Osteocyte (in vitro differentiated cells): ENCODE measurements at regions not wholly inside any gene's neighbourhood (a gene's known extent, or its start where the extent isn't known, plus 50 kb on each side); places are given as distances from the start of the nearest gene placed in this dataset.
A peak's percentile ranks its signal among the peaks of the same experiment; 100 is the strongest.

ENCODE experiments used
- DNase-seq: peaks from one replicate; pipeline ENCODE4 v3.0.0; 2021; ENCODE audit warnings: mixed read lengths; ENCODE audit not compliant: unreplicated experiment; ENCODE audit errors: extremely low spot score
- H3K27ac Mint-ChIP-seq: one replicate; pipeline ENCODE4 v1.8.0; 2021; ENCODE audit warnings: mild to moderate bottlenecking, mixed read lengths; ENCODE audit not compliant: unreplicated experiment
- H3K27me3 Mint-ChIP-seq: one replicate; pipeline ENCODE4 v1.8.0; 2021; ENCODE audit warnings: mixed read lengths; ENCODE audit not compliant: unreplicated experiment
- H3K36me3 Mint-ChIP-seq: one replicate; pipeline ENCODE4 v1.8.0; 2021; ENCODE audit warnings: mixed read lengths; ENCODE audit not compliant: unreplicated experiment
- H3K4me1 Mint-ChIP-seq: one replicate; pipeline ENCODE4 v1.8.0; 2021; ENCODE audit warnings: mixed read lengths; ENCODE audit not compliant: unreplicated experiment
- H3K4me3 Mint-ChIP-seq: one replicate; pipeline ENCODE4 v1.8.0; 2021; ENCODE audit warnings: mild to moderate bottlenecking, moderate library complexity, mixed read lengths; ENCODE audit not compliant: unreplicated experiment
- H3K9me3 Mint-ChIP-seq: one replicate; pipeline ENCODE4 v1.8.0; 2021; ENCODE audit warnings: mixed read lengths; ENCODE audit not compliant: unreplicated experiment
- CTCF ChIP-seq: fragments of 200-600 bp; sonication (generic); IDR thresholded peaks from 2 replicates; pipeline ENCODE4 v1.5.0; 2021; ENCODE audit warnings: antibody characterized with exemption, mild to moderate bottlenecking, moderate library complexity

GRCh38 chr7:42618651-42619360 lies 293.1 kb downstream of the C7orf25 start:
- Mint-ChIP-seq H3K36me3 (no peaks in the 10 kb centered on the region), H3K4me3 (no peak overlapping the region), H3K4me1 (peaks cover 19% of the 10 kb centered on the region), H3K27me3 (peaks cover 15% of the 10 kb centered on the region), H3K27ac (no peak overlapping the region), H3K9me3 (no peaks in the 10 kb centered on the region)
- DNase-seq = no peak
- TF ChIP-seq CTCF = no peak

GRCh38 chr7:42617806-42618457 lies 293.9 kb downstream of the C7orf25 start:
- no peak for DNase-seq
- no peaks in the 10 kb centered on the region for H3K36me3 Mint-ChIP-seq
- peaks cover 12% of the 10 kb centered on the region for H3K27me3 Mint-ChIP-seq
- no peak overlapping the region for H3K27ac Mint-ChIP-seq
- H3K9me3 Mint-ChIP-seq = no peaks in the 10 kb centered on the region
- no peak for TF ChIP-seq CTCF
- H3K4me1 Mint-ChIP-seq = peaks cover 19% of the 10 kb centered on the region
- no peak overlapping the region for H3K4me3 Mint-ChIP-seq

- TF ChIP-seq CTCF = peak; percentile 15
- Mint-ChIP-seq H3K9me3 (no peaks in the 10 kb centered on the region), H3K4me3 (no peak overlapping the region), H3K27ac (no peak overlapping the region), H3K36me3 (no peaks in the 10 kb centered on the region), H3K4me1 (peaks cover 19% of the 10 kb centered on the region), H3K27me3 (peaks cover 15% of the 10 kb centered on the region)
- DNase-seq = no peak
Observed at GRCh38 chr7:42617071-42617765, 294.7 kb downstream of the C7orf25 start.

GRCh38 chr7:42614636-42615035 lies 297.2 kb downstream of the C7orf25 start:
- no peak overlapping the region for H3K27ac Mint-ChIP-seq
- H3K4me3 Mint-ChIP-seq = no peak overlapping the region
- H3K36me3 Mint-ChIP-seq = no peaks in the 10 kb centered on the region
- no peak for TF ChIP-seq CTCF
- H3K9me3 Mint-ChIP-seq = no peaks in the 10 kb centered on the region
- peaks cover 24% of the 10 kb centered on the region for H3K27me3 Mint-ChIP-seq
- peaks cover 13% of the 10 kb centered on the region for H3K4me1 Mint-ChIP-seq
- DNase-seq = no peak

- Mint-ChIP-seq H3K27me3 (peaks cover 40% of the 10 kb centered on the region), H3K9me3 (no peaks in the 10 kb centered on the region), H3K4me3 (no peak overlapping the region), H3K27ac (no peak overlapping the region), H3K4me1 (no peaks in the 10 kb centered on the region), H3K36me3 (peaks cover 2% of the 10 kb centered on the region)
- TF ChIP-seq CTCF = no peak
- no peak for DNase-seq
Observed at GRCh38 chr7:42611961-42612360, 299.9 kb downstream of the C7orf25 start.
